ENCODE measurements at regions not wholly inside any gene's neighbourhood (a gene's known extent, or its start where the extent isn't known, plus 50 kb on each side); places are given as distances from the start of the nearest gene placed in this dataset.
"Not testable (repeated sequence)": the region's sequence is repeated elsewhere in the genome, so short reads cannot be mapped to it uniquely, and the experiment has no call there.

GRCh38 chr1:238419209-238419608, 528.5 kb upstream of the ZP4 start:
- DNase-seq: no peak

- no peak for DNase-seq
These were observed 519.2 kb upstream of the ZP4 start for GRCh38 chr1:238409932-238410331.

- no peak for DNase-seq
These were observed 518.6 kb upstream of the ZP4 start for GRCh38 chr1:238409191-238409850.

- DNase-seq: no peak
These were observed 518.0 kb upstream of the ZP4 start for GRCh38 chr1:238408737-238409136.

GRCh38 chr1:238406098-238406860, 515.6 kb upstream of the ZP4 start:
- DNase-seq: no peak

- DNase-seq: no peak
These were observed 514.2 kb upstream of the ZP4 start for GRCh38 chr1:238404921-238405320.

GRCh38 chr1:238404481-238404880, 513.8 kb upstream of the ZP4 start:
- no peak for DNase-seq

- DNase-seq: no peak
These were observed 510.4 kb upstream of the ZP4 start for GRCh38 chr1:238401144-238401543.

- no peak for DNase-seq
These were observed 508.8 kb upstream of the ZP4 start for GRCh38 chr1:238399558-238399957.

- DNase-seq: no peak
These were observed 505.4 kb upstream of the ZP4 start for GRCh38 chr1:238396140-238396539.

- DNase-seq: no peak
These were observed 493.7 kb upstream of the ZP4 start for GRCh38 chr1:238384381-238384780.

GRCh38 chr1:238380167-238380566, 489.4 kb upstream of the ZP4 start:
- DNase-seq: no peak

- DNase-seq: not testable (repeated sequence)
These were observed 488.7 kb upstream of the ZP4 start for GRCh38 chr1:238379446-238379845.

- DNase-seq: no peak
These were observed 486.7 kb upstream of the ZP4 start for GRCh38 chr1:238377280-238377919.

- no peak for DNase-seq
These were observed 479.9 kb upstream of the ZP4 start for GRCh38 chr1:238370599-238370998.

- no peak for DNase-seq
These were observed 473.6 kb upstream of the ZP4 start for GRCh38 chr1:238364214-238364892.

- no peak for DNase-seq
These were observed 469.8 kb upstream of the ZP4 start for GRCh38 chr1:238360474-238360873.

- DNase-seq: no peak
These were observed 459.7 kb upstream of the ZP4 start for GRCh38 chr1:238350471-238350870.

- no peak for DNase-seq
These were observed 455.6 kb upstream of the ZP4 start for GRCh38 chr1:238346340-238346739.

- no peak for DNase-seq
These were observed 455.1 kb upstream of the ZP4 start for GRCh38 chr1:238345837-238346236.

GRCh38 chr1:238343852-238344251, 453.1 kb upstream of the ZP4 start:
- no peak for DNase-seq

- DNase-seq: no peak
These were observed 450.7 kb upstream of the ZP4 start for GRCh38 chr1:238341395-238341794.

- no peak for DNase-seq
These were observed 450.3 kb upstream of the ZP4 start for GRCh38 chr1:238340989-238341388.

- no peak for DNase-seq
These were observed 445.8 kb upstream of the ZP4 start for GRCh38 chr1:238336531-238336930.

All from DMS 273 treated with DMSO at 0.1 percent for 48 hours (cell line).